ENCODE measurements at regions not wholly inside any gene's neighbourhood (a gene's known extent, or its start where the extent isn't known, plus 50 kb on each side); places are given as distances from the start of the nearest gene placed in this dataset.

GRCh38 chr6:42511803-42512422, 51.9 kb upstream of the UBR2 start:
- Histone ChIP-seq H3K27ac (ENCODE audit: extremely low read depth, low read depth, low read length) (no peak overlapping the region), H3K4me1 (replicated peaks in 1 of 2; ENCODE audit: control insufficient read depth in 2 of 2, insufficient read depth in 2 of 2, low read length in 2 of 2) (no peaks in the 10 kb centered on the region), H4K20me1 (replicated peaks; ENCODE audit: control insufficient read depth, insufficient read depth, low read length) (no peaks in the 10 kb centered on the region), H3K27me3 (ENCODE audit: control insufficient read depth in 2 of 2, insufficient read depth in 2 of 2, low read length in 2 of 2) (peaks cover 10 to 20% of the 10 kb centered on the region in 2 experiments; a peak in 3 of 5 replicates), H3K9ac (ENCODE audit: insufficient read depth in 1 of 2, low read depth in 2 of 2, low read length in 2 of 2) (no peak overlapping the region), H3K4me3 (no peak overlapping the region), H3K79me2 (ENCODE audit: control insufficient read depth, insufficient read depth, low read length) (no peaks in the 10 kb centered on the region), H3K9me3 (replicated peaks; ENCODE audit: control insufficient read depth, insufficient read depth, low read depth, low read length) (no peaks in the 10 kb centered on the region), H3K9me1 (ENCODE audit: control insufficient read depth, insufficient read depth, low read length) (no peaks in the 10 kb centered on the region), H3K36me3 (ENCODE audit: control insufficient read depth, insufficient read depth, low read length) (no peaks in the 10 kb centered on the region), H3K4me2 (ENCODE audit: insufficient read depth, low read length) (no peak overlapping the region), H2AFZ (ENCODE audit: low read depth, low read length) (no peak overlapping the region)
- DNase-seq (ENCODE audit: extremely low read depth in 1 of 4, low spot score in 3 of 4), result no peak
- no peak for TF ChIP-seq MYC (IDR thresholded peaks at IDR 0.05; ENCODE audit: low read depth, low read length)
- no peak for TF ChIP-seq MYC (CRISPR knock-in tag; IDR thresholded peaks at IDR 0.05; ENCODE audit: borderline replicate concordance, low read depth)
- TF ChIP-seq ZC3H11A (IDR thresholded peaks at IDR 0.05; ENCODE audit: low read depth, low read length), result 0 out of 2 replicates have a peak, but pooled peaks have one; percentile 21
- BruUV-seq (replicated peaks), result no TSS peak
- ATAC-seq, result no peak
- FAIRE-seq, result no peak
- POLR2A ChIA-PET, result interaction anchor here (1.0 kb wide), 1 partner anchor 21 kb away, joined by 3 read pairs; no protein-coding TSS in a partner anchor
- WGBS (ENCODE audit: insufficient coverage, low coverage, missing lambda C conversion rate), result 13% methylated on average over 5 of the region's 5 CpGs
- in situ Hi-C loops (cut with MboI), result no loop called here
- intact Hi-C loops (cut with micrococcal nuclease), result no loop called here
- CTCF ChIA-PET (ENCODE audit: low intra/inter-chr PET ratio), result no interaction called here

- Histone ChIP-seq H3K27me3 (ENCODE audit: control insufficient read depth in 2 of 2, insufficient read depth in 2 of 2, low read length in 2 of 2) (peaks cover 10 to 23% of the 10 kb centered on the region in 2 experiments; a peak in 3 of 5 replicates), H3K27ac (ENCODE audit: extremely low read depth, low read depth, low read length) (no peak overlapping the region), H3K79me2 (ENCODE audit: control insufficient read depth, insufficient read depth, low read length) (no peaks in the 10 kb centered on the region), H3K9me1 (ENCODE audit: control insufficient read depth, insufficient read depth, low read length) (no peaks in the 10 kb centered on the region), H2AFZ (ENCODE audit: low read depth, low read length) (no peak overlapping the region), H3K4me2 (ENCODE audit: insufficient read depth, low read length) (no peak overlapping the region), H3K9me3 (replicated peaks; ENCODE audit: control insufficient read depth, insufficient read depth, low read depth, low read length) (no peaks in the 10 kb centered on the region), H3K4me1 (replicated peaks in 1 of 2; ENCODE audit: control insufficient read depth in 2 of 2, insufficient read depth in 2 of 2, low read length in 2 of 2) (no peaks in the 10 kb centered on the region), H3K9ac (ENCODE audit: insufficient read depth in 1 of 2, low read depth in 2 of 2, low read length in 2 of 2) (no peak overlapping the region), H3K4me3 (no peak overlapping the region), H3K36me3 (ENCODE audit: control insufficient read depth, insufficient read depth, low read length) (no peaks in the 10 kb centered on the region), H4K20me1 (replicated peaks; ENCODE audit: control insufficient read depth, insufficient read depth, low read length) (no peaks in the 10 kb centered on the region)
- DNase-seq (ENCODE audit: extremely low read depth in 1 of 4, low spot score in 3 of 4) (no peak), ATAC-seq (no peak), FAIRE-seq (no peak)
- no peak for TF ChIP-seq CHD2 (IDR thresholded peaks at IDR 0.05; ENCODE audit: low read depth, low read length)
- TF ChIP-seq CTCF (IDR thresholded peaks at IDR 0.05 in 2 of 3, conservative IDR thresholded peaks at IDR 0.05 in 1 of 3; ENCODE audit: insufficient read depth in 2 of 3, low read depth in 1 of 3, low read length in 3 of 3), result 0 out of 6 replicates have a peak, but pooled peaks of 1 of the 3 experiments have one; percentile 9
- TF ChIP-seq ZNF589 (CRISPR knock-in tag; IDR thresholded peaks at IDR 0.05; ENCODE audit: low read depth), result no peak
- TF ChIP-seq EHMT2 (IDR thresholded peaks at IDR 0.05), result no peak
- in situ Hi-C loops (cut with MboI) (no loop called here), intact Hi-C loops (cut with micrococcal nuclease) (no loop called here)
- POLR2A ChIA-PET, result no interaction called here
- CTCF ChIA-PET (ENCODE audit: low intra/inter-chr PET ratio), result interaction anchor here (0.7 kb wide), 1 partner anchor 152 kb away, joined by 3 read pairs; no protein-coding TSS in a partner anchor
- WGBS (ENCODE audit: insufficient coverage, low coverage, missing lambda C conversion rate), result 5% methylated on average over 2 of the region's 2 CpGs
- no TSS peak for BruUV-seq (replicated peaks)
Observed at GRCh38 chr6:42510795-42511194, 53.0 kb upstream of the UBR2 start.

All from K562 (cell line).